ENCODE measurements at regions not wholly inside any gene's neighbourhood (a gene's known extent, or its start where the extent isn't known, plus 50 kb on each side); places are given as distances from the start of the nearest gene placed in this dataset.
"Not testable (repeated sequence)": the region's sequence is repeated elsewhere in the genome, so short reads cannot be mapped to it uniquely, and the experiment has no call there.

DNA sequence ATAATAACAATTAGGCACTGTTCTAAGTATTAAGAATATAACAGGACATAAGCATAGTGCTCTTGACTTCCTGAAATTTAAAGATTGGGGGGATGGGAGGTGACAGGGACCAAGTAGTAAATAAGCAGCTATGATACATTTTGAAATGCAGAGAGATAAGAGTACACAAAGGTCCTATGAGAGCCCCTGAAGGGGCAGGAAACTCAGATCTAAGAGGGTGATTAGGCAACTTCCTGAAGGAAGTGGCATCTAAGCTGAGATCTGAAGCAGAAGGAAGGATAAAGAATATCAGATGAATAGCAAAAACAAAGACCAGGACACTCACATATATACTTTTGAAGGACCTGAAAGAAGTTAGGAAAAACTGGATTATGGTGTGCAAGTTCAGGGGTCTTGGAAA, 415.2 kb upstream of the FRG2C start:
- no peak for DNase-seq

DNA sequence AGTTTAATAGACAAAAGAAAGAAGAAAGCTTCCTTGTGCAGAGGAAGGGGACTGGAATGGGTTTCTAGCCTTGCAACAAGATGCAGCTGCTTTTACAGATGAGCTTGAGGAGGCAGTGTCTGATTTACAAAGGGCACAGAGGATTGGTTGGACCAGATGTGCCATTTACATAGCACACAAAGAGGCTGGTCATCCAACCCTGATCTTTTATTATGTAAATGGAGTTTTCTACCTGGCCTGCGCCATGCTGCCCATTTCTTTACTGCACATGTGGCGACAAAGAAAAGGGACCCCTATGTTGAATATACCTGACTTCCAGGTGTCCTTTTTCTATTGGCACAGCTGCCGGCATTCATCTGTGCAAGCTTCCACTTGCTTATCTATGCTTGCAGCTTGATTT, 409.4 kb upstream of the FRG2C start:
- no peak for DNase-seq

DNA sequence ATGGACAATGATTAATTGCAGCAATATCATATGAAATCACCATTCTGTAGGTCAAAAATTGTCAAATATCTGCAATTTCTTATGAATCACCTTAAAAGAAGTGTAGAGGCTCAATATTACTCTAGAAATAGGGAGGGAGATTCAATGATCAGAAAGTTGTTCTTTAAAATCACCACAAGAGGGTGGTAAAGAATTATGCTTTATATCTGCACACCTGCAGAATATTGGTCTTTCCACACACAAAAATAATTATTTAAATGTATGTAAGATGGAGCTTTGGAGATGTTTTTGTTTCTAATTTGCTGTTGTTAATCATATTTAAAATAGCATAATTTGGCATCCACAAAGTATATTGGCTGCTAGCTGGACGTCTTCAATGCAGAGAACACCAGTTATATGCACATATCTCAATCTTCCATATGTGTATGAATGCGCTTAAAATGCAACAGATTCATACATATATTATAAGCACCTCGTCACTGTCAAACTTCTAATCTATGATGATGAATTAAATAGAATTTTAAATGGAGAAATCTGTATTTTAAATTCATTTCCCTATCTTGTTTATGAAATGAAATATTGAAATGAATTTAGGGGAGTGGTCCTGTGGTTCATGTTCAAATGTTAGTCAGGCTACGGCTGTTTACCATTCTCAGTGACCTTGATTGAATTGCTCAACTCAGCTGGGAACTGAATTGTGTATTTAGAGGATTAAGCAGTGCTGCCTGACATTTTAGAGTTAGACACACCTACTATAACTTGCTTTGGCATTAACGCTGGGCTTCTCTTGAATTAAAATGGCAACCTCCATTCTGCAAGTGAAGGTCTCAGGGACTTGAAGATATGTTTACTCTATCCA, 405.1 kb upstream of the FRG2C start:
- DNase-seq: not testable (repeated sequence)

DNA sequence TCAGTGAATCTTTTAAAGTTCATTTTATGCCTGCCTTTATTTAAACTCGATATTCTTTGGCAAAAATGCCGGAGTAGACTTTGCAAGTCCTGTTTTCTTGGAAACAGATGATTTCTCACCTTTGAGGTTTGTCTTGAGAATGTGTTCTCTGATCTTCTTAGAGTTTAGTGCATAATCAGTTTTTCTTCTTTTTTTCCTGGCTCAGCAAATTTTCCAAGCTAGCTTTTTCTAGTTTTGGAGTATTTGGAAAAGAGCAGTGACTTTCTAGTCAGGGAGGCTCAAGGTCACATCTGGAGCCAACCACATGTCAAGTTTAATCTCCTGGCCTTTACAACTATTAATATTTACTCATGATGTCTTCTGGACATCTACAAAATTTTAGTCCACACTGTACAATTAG, 403.2 kb upstream of the FRG2C start:
- not testable (repeated sequence) for DNase-seq

DNA sequence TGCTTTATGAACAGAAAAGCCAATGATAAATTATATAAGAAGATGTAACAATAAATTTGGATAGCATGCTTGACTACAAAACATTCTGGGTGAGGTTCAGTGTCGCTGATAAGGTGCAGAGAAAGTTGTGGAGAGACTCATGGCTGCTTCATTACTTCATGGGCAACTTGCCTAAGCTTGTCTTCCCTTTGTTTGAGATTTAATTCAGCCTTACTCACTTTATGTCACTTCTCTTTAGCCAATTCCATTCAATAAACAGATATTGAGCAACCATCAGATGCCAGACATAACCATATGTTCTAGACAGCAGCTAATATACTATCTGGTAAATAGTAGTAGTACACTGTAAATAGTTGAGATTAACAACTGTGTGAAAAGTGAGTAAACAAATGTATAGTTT, 401.5 kb upstream of the FRG2C start:
- no peak for DNase-seq

DNA sequence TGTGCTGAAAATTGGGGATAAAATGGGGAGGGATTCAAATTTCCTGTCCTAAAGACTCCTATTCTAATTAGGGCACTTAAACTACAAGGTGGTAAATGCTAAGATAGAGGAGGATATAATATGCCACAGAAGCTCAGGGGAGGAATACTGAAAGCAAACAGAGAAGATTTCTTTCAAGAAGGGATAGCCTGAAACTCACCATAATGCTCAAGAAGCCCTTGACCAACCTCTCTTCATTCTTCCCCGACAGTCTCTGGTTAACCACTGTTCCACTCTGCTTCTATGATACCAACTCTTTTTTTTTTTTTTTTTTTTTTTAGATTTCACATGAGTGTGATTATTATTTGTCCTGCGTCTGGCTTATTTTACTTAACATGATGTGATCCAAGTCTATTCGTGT, 398.2 kb upstream of the FRG2C start:
- DNase-seq: no peak

DNA sequence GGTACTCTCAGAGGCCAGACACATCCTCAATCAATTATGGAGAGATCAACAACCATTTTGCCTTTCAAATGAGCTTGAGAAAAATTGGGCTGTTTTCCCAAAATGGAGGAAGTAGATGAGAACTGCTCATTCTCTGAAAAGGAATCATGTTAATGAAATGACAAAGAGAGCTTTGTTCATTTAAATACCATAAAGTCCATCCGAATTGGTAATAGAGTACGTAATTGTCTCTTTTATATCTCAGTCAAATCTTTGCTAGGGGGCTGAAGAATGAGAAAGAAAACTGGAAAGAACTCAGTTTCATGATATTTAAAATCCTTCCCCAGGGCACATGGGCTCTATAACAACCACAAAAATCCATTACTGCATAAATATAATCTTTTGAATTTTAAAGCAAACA, 395.6 kb upstream of the FRG2C start:
- DNase-seq: not testable (repeated sequence)

DNA sequence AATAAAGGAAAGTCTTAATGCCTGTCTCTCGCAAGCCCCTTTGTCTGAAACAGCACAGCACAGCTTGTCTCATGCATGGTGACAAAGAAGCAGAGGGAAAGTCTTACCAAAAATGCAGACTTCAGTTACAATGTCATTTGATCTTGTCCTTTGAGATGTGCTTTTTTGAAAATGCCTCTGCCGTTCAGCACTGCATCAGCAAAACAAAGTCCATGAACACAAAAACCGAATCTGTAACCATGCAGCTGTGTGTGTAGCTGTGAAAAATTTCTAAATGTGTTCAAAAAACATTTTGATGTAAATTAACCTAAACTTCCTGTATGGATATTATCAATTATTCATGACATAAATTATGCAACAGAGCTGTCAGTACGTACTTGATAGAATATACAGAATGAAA, 391.9 kb upstream of the FRG2C start:
- DNase-seq: not testable (repeated sequence)

DNA sequence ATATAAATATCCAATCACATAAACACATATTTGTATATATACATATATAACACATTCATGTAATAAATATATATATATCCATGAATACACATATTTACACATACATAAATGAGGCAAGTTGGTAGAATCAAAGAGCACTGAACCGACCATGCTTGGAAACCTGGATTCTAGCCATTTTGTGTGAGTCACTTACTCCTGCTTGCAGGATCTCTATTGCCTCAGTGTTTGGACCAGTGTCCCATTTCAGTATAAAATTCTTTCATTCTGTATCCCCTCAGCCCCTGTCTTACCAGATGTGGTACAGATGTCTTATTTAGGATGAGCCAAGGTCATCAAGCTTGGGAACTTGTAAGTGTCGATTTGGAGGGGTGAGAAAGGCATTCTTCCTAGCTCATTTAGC, 391.4 kb upstream of the FRG2C start:
- no peak for DNase-seq

DNA sequence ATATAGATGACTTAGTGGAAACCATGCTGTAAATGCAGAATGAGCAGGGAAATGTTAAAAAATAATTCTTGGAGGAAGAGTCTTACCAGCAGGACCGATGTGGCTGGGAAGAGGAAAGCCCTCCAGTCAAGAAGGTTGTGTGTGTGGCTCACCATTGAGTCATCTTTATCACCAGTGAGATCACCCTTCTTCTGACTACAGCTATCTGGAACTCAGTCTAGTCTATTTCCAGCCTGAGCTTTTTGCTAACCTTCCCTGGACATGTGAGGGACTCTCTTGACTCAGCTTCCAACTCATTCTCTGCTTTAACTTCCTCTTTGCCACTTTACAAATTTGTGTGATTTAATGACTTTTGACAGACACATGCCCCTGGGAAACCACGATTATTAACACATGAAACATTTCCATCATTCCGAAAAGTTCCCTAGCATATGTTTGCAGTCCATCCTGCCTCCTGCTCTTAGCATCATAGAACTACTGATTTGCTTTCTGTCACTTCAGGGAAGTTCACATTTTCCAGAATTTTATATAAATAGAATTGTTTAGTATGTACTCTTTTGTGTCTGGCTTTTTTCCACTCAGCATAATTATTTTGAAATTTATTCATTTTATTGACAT, 378.5 kb upstream of the FRG2C start:
- DNase-seq: not testable (repeated sequence)

DNA sequence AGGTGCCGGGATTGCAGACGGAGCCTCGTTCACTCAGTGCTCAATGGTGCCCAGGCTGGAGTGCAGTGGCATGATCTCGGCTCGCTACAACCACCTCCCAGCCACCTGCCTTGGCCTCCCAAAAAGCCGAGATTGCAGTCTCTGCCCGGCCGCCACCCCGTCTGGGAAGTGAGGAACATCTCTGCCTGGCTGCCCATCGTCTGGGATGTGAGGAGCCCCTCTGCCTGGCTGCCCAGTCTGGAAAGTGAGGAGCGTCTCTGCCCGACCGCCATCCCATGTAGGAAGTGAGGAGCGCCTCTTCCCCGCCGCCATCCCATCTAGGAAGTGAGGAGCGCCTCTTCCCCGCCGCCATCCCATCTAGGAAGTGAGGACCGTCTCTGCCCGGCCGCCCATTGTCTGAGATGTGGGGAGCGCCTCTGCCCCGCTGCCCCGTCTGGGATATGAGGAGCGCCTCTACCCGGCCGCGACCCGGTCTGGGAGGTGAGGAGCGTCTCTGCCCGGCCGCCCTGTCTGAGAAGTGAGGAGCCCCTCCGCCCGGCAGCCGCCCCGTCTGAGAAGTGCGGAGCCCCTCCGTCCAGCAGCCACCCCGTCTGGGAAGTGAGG, 375.1 kb upstream of the FRG2C start:
- DNase-seq: not testable (repeated sequence)

DNA sequence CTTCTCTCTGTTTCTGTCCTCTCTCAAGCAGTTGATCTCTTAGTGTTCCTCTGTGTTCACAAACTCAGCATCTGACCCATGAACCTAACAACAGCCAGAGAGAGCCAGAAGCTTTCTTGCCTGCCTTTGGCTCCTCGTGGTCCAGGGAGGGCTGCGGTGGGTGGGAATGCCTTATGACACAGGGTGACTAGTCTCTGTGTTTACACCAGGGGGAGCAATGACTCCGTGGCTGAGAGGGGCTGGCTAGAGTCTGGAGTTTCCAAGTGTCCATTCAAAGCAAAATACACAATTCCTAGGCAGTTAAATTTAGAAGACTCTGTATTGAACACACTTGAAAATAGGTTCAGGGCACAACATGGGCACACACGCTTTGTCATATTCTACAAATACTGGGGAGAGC, 370.0 kb upstream of the FRG2C start:
- DNase-seq: no peak

DNA sequence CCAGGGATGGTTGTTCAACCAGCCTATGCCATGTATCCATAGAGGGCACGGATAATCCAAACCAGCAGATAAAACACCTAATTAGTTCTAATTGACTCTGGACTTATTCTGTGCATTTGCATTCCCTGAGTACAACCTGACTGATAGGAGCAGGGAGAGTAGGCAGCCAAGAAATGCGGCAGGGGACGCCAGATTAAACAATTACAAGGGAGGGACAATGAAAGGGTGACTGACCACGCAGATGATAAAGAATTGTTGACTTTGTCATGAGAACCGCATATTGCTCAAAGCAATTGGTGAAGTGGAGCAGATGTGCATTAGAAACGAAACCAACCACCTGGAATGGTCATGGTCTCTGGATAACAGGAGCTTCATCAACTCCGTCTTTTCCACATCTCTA, 369.1 kb upstream of the FRG2C start:
- DNase-seq: no peak

DNA sequence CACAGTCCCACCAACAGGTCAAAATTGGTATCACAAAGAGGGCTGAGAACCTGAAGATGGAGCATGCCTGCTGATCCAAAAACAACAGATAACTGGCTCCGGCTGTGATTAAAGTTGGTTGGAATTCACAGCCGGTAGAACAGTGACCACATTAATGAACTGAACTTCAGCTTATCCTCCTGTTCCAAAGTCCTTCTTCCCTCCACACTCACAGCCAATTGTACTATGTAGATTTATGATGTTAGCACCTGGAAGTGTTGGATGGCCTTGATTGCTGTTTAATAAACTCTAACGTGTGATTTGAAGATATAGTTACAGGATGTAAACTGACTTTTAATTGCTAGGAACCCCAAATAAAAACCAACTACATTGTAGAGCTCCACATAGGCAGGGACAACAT, 367.3 kb upstream of the FRG2C start:
- DNase-seq: no peak

DNA sequence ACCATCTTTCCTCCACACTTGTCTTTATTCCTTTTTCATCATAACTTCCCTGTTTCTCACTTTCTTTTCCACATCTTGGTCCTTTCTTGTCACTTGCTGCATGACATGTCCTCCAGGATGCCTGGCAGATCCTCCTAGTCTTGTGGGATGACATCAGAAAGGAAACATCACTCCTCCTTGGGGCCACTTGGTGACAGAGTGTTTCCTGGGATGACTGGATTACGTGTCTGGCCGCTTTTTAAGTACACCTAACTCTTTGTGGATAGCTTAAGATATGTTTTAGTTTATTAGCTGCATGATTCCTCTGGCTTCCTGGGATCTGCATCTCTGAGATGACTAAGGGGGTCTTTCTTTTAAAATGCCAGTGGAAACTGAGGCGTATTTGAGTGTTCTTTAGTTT, 363.5 kb upstream of the FRG2C start:
- DNase-seq: no peak

DNA sequence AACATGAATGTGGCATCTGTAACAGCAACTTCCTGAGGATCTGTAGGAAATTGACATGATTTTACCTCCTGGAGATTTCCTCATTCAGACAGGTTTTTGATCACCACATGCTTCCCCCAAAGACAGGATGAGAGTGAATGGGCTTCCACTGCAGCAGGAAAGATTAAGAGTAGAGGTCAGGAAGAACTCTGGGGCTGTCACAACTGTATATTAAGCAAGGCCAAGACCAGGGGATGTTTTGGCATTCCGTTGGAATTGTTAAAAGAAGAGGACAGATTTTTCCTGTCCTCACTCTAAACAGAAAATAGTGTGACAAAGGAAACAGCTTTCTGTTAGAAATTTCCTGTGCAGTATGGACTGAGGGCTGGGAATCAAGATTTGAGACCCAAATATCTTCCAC, 363.1 kb upstream of the FRG2C start:
- not testable (repeated sequence) for DNase-seq

DNA sequence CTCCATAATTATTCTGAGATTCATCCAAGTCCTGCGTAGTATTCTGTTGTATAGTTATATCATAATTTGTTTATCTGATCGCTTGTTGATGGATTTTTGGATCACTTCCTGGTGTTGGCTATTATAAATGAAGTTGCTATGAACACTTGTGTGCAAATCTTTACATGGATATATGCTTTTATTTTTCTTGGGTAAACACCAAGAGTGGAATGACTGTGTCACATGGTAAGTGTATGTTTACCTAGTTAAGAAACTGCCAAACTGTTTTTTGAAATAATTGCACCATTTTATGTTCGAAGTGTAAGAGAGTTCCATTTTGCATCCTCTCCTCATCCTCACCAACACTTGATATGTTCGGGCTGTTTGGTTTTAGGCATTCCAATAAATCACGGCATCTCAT, 360.4 kb upstream of the FRG2C start:
- DNase-seq: no peak

DNA sequence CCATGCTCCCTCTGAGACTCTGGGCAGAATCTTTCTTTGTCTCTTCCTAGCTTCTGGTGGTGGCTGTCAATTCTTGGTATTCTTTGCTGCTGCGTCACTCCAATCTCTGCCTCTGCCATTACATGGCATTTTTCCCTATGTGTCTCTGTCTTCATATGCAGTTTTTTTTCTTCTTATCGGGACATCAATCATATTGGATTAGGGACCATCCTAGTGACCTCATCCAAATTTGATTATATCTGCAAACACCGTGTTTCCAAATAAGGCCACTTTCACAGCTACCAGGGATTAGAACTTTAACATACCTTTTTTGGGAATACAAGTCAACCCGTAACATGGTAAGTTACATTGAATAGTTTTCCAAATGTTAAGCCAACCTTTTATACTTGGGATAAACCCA, 358.2 kb upstream of the FRG2C start:
- no peak for DNase-seq

DNA sequence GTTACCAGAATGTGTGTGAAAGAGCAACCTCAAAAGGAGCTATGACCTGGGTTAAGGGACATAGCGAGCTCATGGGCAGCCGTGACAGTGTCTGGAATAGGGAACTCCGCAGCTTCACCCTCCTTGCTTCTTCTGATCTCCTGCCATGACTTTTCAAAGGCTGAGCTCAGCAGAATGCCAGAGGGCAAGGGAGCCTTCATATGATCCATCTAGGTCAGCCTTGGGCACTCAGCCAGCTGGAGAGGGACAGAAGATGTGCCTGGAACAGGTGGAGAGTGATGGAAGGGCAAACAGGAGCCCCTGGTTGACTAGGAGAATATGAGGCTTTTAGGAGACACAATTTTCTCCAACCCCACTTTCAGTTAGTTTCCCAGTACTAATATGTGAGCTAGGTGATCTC, 352.8 kb upstream of the FRG2C start:
- not testable (repeated sequence) for DNase-seq

DNA sequence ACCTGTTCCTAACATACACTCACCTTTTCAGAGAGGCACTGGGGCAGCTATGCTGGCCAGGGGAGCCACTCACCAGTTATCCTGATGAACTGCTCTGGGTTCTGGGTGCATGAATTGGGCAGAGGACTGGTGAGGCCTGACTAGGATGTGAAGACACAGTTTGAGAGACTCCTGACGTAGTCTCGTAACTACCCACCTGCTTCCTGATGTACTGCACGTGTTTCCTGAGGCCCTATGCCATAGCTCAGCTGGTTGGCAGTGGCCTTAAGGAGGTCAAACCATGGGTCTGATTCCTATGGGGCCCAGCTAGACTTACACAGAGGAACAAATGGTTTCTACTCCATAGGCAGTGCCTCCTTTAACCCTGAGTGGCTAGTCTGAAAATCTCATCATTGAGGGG, 351.7 kb upstream of the FRG2C start:
- not testable (repeated sequence) for DNase-seq

DNA sequence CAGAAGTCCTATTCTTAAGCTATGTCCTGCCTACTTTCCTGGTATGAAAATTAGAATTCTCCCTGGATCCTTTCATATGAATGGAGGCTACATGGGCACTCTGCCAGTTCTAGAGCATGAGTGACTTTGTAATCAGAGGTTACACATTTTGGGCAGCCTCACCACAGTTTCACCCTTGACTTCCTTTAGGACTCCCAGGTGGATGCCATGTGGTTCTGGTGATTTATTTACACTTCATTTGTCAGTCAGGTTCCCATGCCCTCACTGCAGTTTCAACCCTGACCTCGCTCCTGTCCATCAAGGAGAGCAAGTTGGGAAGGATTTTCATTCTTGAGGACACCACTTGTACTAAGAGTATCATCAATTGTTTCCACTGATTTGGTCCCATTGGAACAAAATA, 344.4 kb upstream of the FRG2C start:
- DNase-seq: not testable (repeated sequence)

DNA sequence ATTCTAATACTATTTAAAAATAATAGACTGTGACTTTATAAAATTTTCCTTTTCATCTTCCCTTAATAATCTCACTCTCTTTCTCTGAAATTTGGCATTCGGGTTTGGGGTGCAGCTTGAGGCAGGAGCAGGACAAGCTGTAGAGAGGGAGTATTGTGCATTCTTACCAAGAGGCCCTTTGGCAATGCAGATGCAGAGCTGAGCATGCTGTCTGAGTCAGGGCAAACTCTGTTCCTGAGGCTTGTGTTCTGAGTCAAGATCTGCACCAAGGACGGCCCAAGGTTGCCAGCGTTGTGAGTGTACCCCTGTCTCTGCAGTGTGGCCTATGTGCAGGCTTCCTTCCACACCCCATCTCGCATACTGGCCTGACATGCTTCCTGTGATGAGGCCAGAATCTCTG, 343.8 kb upstream of the FRG2C start:
- DNase-seq: no peak

DNA sequence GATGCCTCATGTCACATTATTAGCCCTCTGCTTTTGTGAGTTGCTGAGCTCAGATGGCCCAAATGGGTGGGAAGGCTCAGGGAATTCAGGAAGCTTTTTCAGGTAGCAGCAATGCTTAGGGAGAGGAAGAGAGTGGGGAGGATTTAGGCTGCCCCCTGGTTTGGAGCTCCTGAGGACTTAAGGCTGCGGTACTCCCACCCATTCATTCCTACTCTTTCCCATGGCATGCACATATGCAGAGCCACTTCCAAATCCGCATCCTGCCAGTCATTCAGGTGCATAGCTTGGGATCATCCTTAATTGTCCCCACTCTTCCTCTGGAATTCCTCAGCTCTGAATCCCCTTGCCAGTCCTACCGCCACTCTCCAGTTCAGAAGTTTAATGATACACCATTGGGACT, 343.1 kb upstream of the FRG2C start:
- no peak for DNase-seq

DNA sequence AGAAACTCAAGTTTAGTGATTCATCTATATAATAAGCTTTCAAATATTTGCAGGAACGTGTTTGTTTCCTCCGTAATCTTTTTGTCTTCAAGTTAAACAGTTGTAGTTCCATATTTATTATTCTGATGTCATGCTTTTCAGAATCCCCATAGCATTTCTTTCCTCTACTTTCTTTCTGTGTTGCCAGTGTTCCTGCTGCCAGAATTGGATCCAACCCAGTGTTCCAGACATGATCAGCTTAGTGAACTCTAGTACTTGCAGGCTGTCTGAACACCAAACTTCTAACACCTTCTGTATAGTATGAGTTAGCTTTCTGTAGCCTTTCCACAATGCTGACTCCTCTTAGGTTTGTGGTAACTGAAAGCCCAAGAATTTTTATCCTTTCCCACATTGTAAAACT, 340.2 kb upstream of the FRG2C start:
- not testable (repeated sequence) for DNase-seq
